BE2C (cell line): ENCODE measurements at regions not wholly inside any gene's neighbourhood (a gene's known extent, or its start where the extent isn't known, plus 50 kb on each side); places are given as distances from the start of the nearest gene placed in this dataset.
"Not testable (repeated sequence)": the region's sequence is repeated elsewhere in the genome, so short reads cannot be mapped to it uniquely, and the experiment has no call there.

Source experiments
- DNase-seq: peaks from one replicate; pipeline ENCODE4 v3.0.0-alpha.2; 2020
- H3K27me3 ChIP-seq: fragments of 250-450 bp; sonication (Bioruptor Pico); 2 replicates; pipeline ENCODE4 v1.5.1; 2020; ENCODE audit warnings: mild to moderate bottlenecking
- H3K36me3 ChIP-seq: fragments of 250-450 bp; sonication (Bioruptor Pico); 2 replicates; pipeline ENCODE4 v1.5.1; 2020; ENCODE audit warnings: mild to moderate bottlenecking
- H3K4me1 ChIP-seq: fragments of 250-450 bp; sonication (Bioruptor Pico); 2 replicates; pipeline ENCODE4 v1.5.1; 2020
- H3K4me3 ChIP-seq: 2 replicates; pipeline ENCODE4 v1.5.1; 2011; ENCODE audit warnings: low read depth, low read length
- H3K9me3 ChIP-seq: fragments of 250-450 bp; sonication (Bioruptor Pico); 2 replicates; pipeline ENCODE4 v1.5.1; 2020
- CTCF ChIP-seq: IDR thresholded peaks from 2 replicates; pipeline ENCODE4 v1.5.1; 2012; ENCODE audit warnings: mild to moderate bottlenecking, low read depth, low read length

GRCh38 chr14:71629250-71629649 lies 303.0 kb upstream of the RGS6 start:
- H3K4me1 ChIP-seq = peaks cover 15% of the 10 kb centered on the region
- no peaks in the 10 kb centered on the region for H3K27me3 ChIP-seq
- DNase-seq = no peak
- H3K4me3 ChIP-seq = no peak overlapping the region
- no peaks in the 10 kb centered on the region for H3K9me3 ChIP-seq
- H3K36me3 ChIP-seq = no peaks in the 10 kb centered on the region
- TF ChIP-seq CTCF = no peak

GRCh38 chr14:71629765-71630492 lies 302.3 kb upstream of the RGS6 start:
- H3K36me3 ChIP-seq = no peaks in the 10 kb centered on the region
- H3K27me3 ChIP-seq = no peaks in the 10 kb centered on the region
- TF ChIP-seq CTCF = no peak
- H3K4me3 ChIP-seq = 0 out of 2 replicates have a peak overlapping the region, but pooled peaks have one; percentile 3
- H3K9me3 ChIP-seq = no peaks in the 10 kb centered on the region
- H3K4me1 ChIP-seq = peaks cover 15% of the 10 kb centered on the region
- peak; percentile 78 for DNase-seq

GRCh38 chr14:71631030-71631429 lies 301.2 kb upstream of the RGS6 start:
- H3K36me3 ChIP-seq, DNase-seq, H3K9me3 ChIP-seq: not testable (repeated sequence)

GRCh38 chr14:71632440-71632946 lies 299.7 kb upstream of the RGS6 start:
- H3K27me3 ChIP-seq = no peaks in the 10 kb centered on the region
- H3K9me3 ChIP-seq = no peaks in the 10 kb centered on the region; the same call in 1 of the 2 replicates
- no peak overlapping the region for H3K4me3 ChIP-seq
- no peak for TF ChIP-seq CTCF
- no peaks in the 10 kb centered on the region for H3K36me3 ChIP-seq
- H3K4me1 ChIP-seq = peaks cover 8% of the 10 kb centered on the region
- no peak for DNase-seq

More at GRCh38 chr14:71631030-71631429, 301.2 kb upstream of the RGS6 start:
- H3K4me3 ChIP-seq, H3K27me3 ChIP-seq, H3K4me1 ChIP-seq: not testable (repeated sequence)

- no peaks in the 10 kb centered on the region for H3K27me3 ChIP-seq
- no peaks in the 10 kb centered on the region for H3K4me1 ChIP-seq
- H3K4me3 ChIP-seq = no peak overlapping the region
- no peak for DNase-seq
- H3K36me3 ChIP-seq = no peaks in the 10 kb centered on the region
- H3K9me3 ChIP-seq = no peaks in the 10 kb centered on the region; the same call in 1 of the 2 replicates
- TF ChIP-seq CTCF = no peak
Measured at GRCh38 chr14:71636076-71636475, 296.2 kb upstream of the RGS6 start.

GRCh38 chr14:71636820-71637471 lies 295.3 kb upstream of the RGS6 start:
- no peak overlapping the region for H3K4me3 ChIP-seq
- H3K4me1 ChIP-seq = no peaks in the 10 kb centered on the region
- no peaks in the 10 kb centered on the region; the same call in 1 of the 2 replicates for H3K9me3 ChIP-seq
- H3K27me3 ChIP-seq = no peaks in the 10 kb centered on the region
- no peaks in the 10 kb centered on the region for H3K36me3 ChIP-seq
- TF ChIP-seq CTCF = no peak
- no peak for DNase-seq
